Fibroblast of mammary gland (primary cell): ENCODE measurements at regions not wholly inside any gene's neighbourhood (a gene's known extent, or its start where the extent isn't known, plus 50 kb on each side); places are given as distances from the start of the nearest gene placed in this dataset.

Source experiments
- DNase-seq: peaks from one replicate; pipeline ENCODE4 v3.0.0-alpha.2; 2010; ENCODE audit warnings: low read depth
- H3K4me3 ChIP-seq: 2 replicates; pipeline ENCODE4 v1.5.1; 2011; ENCODE audit warnings: low read depth, mild to moderate bottlenecking, low read length, moderate library complexity; ENCODE audit not compliant: control insufficient read depth
- TF ChIP-seq, protein P1 (sequence below): conservative IDR thresholded peaks from 2 replicates; pipeline ENCODE4 v1.5.1; 2011; ENCODE audit warnings: low read depth, low read length, inconsistent platforms; ENCODE audit not compliant: control insufficient read depth, insufficient read depth

DNA sequence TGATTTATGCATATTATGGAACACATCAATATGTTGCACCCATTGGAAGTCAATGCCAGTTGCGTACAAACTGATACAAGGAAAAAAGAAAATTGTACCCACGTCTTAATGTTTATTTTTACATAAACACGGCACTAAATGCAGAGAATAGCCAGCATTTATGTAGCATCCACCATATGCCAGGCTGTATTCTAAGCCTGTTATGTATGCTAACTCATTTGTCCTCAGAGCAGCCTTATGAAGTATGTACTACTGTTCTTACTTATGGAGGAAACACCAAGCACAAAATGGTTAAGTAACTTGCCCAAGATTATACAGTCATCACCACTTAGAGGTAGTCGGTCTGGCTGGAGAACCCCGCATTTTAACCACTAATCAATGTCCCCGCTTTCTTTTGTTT lies 837.9 kb upstream of the RBFOX1 start:
- no peak for DNase-seq

DNA sequence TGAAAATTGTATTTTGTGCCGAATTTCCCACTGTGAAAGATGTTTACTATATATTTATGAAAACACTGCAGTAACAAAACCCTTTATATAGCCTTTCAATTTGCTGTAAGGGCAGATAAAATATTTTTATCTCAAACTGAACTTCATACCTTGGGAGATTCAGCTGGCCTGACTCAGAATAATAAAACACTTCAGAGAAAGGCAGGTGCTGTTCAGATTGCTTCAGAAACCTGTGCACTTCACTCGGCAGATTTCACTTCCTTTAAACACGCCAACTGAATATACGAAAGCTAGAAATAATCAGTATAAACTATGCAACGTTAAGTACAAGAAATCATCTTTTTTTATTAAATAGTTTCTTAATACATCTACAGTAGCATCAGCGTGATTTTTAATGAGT lies 839.1 kb upstream of the RBFOX1 start:
- DNase-seq: no peak
- TF ChIP-seq, protein P1, sequence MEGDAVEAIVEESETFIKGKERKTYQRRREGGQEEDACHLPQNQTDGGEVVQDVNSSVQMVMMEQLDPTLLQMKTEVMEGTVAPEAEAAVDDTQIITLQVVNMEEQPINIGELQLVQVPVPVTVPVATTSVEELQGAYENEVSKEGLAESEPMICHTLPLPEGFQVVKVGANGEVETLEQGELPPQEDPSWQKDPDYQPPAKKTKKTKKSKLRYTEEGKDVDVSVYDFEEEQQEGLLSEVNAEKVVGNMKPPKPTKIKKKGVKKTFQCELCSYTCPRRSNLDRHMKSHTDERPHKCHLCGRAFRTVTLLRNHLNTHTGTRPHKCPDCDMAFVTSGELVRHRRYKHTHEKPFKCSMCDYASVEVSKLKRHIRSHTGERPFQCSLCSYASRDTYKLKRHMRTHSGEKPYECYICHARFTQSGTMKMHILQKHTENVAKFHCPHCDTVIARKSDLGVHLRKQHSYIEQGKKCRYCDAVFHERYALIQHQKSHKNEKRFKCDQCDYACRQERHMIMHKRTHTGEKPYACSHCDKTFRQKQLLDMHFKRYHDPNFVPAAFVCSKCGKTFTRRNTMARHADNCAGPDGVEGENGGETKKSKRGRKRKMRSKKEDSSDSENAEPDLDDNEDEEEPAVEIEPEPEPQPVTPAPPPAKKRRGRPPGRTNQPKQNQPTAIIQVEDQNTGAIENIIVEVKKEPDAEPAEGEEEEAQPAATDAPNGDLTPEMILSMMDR: no peak
- no peak overlapping the region for H3K4me3 ChIP-seq

More for the DNA sequence above, 837.9 kb upstream of the RBFOX1 start:
- no peak overlapping the region for H3K4me3 ChIP-seq
- TF ChIP-seq, protein P1: no peak

DNA sequence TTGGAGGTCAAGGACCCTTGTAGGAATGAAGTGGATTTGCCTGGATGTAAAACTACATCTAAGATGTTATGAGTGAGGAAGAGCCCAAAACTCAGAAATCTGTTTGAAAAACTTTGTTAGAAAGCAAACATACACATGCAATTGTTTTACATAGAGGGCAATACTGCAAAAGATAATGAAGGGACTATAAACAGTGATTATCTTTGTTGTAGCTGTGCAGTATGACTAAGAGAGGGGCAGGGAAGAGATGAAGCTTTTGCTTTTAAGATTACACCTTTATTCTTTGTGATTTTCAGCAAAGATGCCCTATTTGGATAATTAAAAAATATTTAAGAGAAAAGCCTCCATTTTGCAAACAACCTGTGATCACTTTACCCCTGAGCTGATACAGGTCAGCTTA lies 839.9 kb upstream of the RBFOX1 start:
- H3K4me3 ChIP-seq: no peak overlapping the region
- TF ChIP-seq, protein P1: no peak
- no peak for DNase-seq

DNA sequence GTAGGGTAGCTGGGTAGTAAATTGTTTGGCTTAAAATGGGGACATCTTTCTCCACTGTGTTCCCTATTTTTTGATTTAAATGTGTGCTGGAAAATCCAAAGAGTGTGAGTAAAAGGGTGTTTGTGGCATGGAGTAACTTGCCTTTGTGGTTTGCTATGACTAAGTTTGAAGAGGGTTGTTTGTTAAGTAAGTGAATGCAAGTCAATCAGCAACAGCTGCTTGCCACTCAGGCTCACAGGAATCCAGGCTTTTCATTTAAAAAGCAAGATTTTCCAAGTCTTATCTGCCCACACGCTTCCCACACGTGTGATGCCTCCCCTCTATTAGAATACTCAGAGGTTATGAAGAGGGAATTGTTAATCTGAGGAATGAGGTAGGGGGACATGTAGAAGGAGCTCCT lies 847.7 kb upstream of the RBFOX1 start:
- no peak overlapping the region for H3K4me3 ChIP-seq
- TF ChIP-seq, protein P1: no peak

DNA sequence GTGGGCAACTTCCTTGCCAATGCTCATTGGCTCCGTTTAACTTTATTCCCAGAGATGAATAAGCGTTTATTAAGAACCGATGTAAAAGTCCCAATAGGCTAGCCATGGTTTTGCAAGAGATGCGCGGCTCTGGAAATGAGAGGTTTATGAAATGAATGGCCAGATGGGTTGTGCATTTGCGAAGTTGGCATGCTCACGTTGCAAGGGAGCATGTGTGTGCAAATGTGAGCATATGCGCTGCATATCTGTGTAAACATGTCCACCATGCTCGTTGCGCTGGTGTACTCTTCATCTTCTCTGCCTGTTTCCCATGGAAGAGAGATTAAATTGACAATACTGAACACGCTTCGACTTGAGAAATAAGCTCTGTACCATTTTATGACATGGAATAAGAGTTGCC lies 848.6 kb upstream of the RBFOX1 start:
- no peak overlapping the region for H3K4me3 ChIP-seq
- TF ChIP-seq, protein P1: no peak
- DNase-seq: no peak

More for the DNA sequence above, 847.7 kb upstream of the RBFOX1 start:
- no peak for DNase-seq

DNA sequence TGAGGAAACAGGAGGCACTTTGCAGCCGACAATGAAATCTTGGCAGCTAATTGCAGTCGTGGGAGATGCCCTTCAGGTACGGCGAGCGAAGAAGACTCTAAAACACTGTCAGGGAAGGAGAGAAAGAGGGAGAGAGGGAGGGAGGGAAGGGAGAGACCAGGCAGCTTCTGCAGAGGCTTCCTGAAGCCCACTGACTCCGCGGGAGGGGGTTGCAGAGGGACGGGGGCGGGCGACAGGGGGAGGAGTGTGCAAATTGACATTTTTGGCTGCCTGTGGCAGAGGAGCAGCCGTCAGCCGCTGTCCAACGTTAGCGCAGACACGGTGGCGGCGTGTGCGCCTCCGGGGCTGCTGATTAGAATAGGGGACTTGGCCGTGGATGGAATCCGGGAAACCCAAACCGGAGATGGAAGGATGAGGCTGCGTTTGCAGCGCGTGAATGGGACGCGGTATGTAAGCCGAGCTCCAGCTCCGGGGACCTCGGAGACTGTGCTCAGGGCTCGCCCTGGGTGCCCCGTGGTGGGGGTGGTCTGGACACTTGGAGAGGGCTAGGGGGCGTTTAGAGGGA lies 849.1 kb upstream of the RBFOX1 start:
- TF ChIP-seq, protein P1: no peak
- no peak overlapping the region for H3K4me3 ChIP-seq
- DNase-seq: no peak
